ENCODE measurements at regions not wholly inside any gene's neighbourhood (a gene's known extent, or its start where the extent isn't known, plus 50 kb on each side); places are given as distances from the start of the nearest gene placed in this dataset.

DNA sequence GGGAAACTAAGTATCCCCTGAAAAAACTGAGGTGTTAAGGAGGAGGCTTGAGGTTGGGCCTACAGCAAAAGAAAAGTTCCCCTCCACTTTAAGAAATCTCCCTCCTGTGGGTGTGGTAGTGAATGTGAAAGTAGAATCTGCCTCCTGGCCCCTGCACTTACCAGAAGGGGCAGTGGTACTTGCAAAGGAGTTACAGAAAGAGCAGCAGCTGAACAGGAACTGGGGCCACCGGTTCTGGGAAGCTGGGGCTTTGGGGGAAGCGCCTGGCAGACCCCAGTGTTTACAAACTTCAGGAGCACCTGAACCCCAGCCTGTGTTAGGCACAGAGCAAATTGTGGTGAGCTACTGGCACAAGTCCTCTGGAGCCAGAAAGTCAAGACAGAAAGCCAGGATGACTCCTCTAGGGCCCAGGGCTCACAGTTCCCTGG, 250.2 kb upstream of the FGGY start:
- intact Hi-C loops (cut with micrococcal nuclease), result no loop called here
- H3K27ac Mint-ChIP-seq, result peak overlapping the region; percentile 37
- no peak overlapping the region for H3K4me3 Mint-ChIP-seq
- no peaks in the 10 kb centered on the region for H3K36me3 Mint-ChIP-seq (ENCODE audit: low read depth)
- peaks cover 6% of the 10 kb centered on the region for H3K27me3 Mint-ChIP-seq
- no peaks in the 10 kb centered on the region for H3K9me3 Mint-ChIP-seq
- H3K4me1 Mint-ChIP-seq (ENCODE audit: low read depth), result peaks cover 38% of the 10 kb centered on the region

DNA sequence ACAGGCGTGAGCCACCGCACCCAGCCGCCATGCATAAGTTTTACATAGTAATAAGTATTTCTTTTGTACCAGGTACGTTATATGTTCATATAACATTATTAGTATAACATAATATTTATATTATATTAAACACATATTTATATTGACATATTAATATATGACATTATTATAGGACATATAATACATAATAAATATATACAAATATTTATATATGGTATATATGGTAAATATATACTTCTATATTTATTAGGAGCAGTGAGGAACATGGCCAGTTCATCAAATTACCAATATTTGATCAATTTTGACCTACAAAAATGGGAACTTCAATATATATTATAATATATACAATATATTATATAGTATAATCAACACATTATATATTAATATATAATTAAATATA, 245.9 kb upstream of the FGGY start:
- no peaks in the 10 kb centered on the region for H3K36me3 Mint-ChIP-seq (ENCODE audit: low read depth)
- H3K27ac Mint-ChIP-seq, result no peak overlapping the region
- H3K4me1 Mint-ChIP-seq (ENCODE audit: low read depth), result peaks cover 11% of the 10 kb centered on the region
- H3K4me3 Mint-ChIP-seq, result no peak overlapping the region
- H3K27me3 Mint-ChIP-seq, result peaks cover 6% of the 10 kb centered on the region
- intact Hi-C loops (cut with micrococcal nuclease), result no loop called here
- no peaks in the 10 kb centered on the region for H3K9me3 Mint-ChIP-seq

GRCh38 chr1:59052166-59052590, 244.7 kb upstream of the FGGY start:
- H3K4me1 Mint-ChIP-seq (ENCODE audit: low read depth), result peaks cover 7% of the 10 kb centered on the region
- H3K27me3 Mint-ChIP-seq, result peaks cover 8% of the 10 kb centered on the region
- intact Hi-C loops (cut with micrococcal nuclease), result no loop called here
- no peaks in the 10 kb centered on the region for H3K9me3 Mint-ChIP-seq
- H3K4me3 Mint-ChIP-seq, result no peak overlapping the region
- H3K36me3 Mint-ChIP-seq (ENCODE audit: low read depth), result no peaks in the 10 kb centered on the region
- no peak overlapping the region for H3K27ac Mint-ChIP-seq

DNA sequence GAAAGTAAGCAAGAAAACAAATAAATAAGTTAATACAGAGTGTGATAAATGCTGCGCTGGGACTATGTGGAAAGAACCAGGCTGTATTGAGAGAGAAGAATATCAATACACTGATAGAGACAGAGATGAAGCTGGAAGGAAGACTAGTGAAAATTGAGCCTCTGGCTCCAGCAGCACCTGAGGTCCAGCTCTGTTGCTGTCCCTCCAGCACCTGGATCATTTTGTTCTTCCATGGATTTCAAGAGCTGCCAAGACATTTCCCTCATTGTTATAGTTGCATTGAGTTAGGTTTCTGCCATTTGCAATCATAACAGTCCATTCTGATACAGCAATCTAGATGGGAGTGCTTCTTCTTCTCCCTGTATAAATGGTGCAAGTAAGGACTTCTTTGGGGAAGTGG, 242.7 kb upstream of the FGGY start:
- no peak overlapping the region for H3K27ac Mint-ChIP-seq
- H3K27me3 Mint-ChIP-seq, result peaks cover 6% of the 10 kb centered on the region
- no peak overlapping the region for H3K4me3 Mint-ChIP-seq
- intact Hi-C loops (cut with micrococcal nuclease), result no loop called here
- H3K9me3 Mint-ChIP-seq, result no peaks in the 10 kb centered on the region
- H3K4me1 Mint-ChIP-seq (ENCODE audit: low read depth), result peaks cover 10% of the 10 kb centered on the region
- H3K36me3 Mint-ChIP-seq (ENCODE audit: low read depth), result no peaks in the 10 kb centered on the region

DNA sequence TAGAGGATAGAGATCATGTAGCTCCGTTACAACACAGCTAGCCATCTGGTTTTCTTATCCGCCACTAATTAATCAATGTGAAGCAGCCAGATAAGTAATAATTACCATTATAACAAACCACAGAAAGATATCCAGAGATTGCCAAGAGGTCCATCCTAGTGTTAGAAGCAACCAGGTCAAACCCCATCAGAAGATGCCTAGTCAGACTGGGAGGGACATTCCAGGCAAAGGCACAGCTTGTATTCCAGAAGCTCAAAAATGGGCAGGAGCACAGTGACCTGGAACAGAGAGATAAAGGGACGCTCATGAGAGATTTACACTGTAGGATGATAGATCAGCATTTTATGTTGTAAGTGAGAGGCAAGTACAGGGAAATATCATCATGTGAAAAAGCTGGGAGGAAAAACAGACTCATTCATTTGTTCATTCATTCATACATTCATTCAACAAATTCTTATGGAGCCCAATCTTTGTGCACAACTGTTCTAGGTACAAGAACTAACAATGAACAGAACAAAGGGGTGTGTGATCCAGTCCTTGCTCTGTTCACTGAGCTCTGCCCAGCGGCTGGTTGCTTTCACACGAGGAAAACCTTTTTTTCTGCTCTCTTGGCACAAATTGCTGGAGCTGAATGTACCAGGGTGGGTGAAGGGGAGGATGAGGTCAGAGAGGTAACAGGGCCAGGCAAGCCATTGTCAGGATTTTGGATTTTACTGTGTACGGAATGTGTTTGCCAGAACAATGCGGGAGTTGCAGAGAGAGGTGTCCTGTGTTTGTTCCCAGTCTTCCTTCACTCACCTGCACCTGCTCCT, 240.8 kb upstream of the FGGY start:
- intact Hi-C loops (cut with micrococcal nuclease), result no loop called here

DNA sequence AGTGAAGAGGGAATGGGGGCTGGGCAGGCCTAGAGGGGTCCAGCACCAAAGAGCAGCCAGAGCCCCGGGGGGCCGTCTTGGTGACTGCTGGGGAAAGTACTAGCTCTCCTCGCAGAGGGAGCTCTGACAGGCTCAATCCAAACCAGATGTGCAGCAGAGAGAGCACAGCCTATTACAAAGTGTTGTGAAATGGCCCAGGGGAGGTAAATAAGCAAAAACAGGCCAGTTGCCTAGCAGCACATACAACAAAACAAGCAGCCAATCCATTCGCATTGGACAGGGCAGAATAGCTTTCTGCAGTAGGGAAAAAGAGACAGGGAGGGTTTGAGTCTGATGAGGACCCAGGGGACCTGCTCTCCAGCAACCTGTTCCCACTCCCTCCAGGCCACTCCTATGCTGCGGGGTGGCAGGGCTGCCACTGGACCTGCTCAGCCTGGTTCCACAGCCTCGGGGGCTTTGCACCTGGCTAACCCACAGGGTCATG, 239.6 kb upstream of the FGGY start:
- H3K9me3 Mint-ChIP-seq, result no peaks in the 10 kb centered on the region
- no peaks in the 10 kb centered on the region for H3K36me3 Mint-ChIP-seq (ENCODE audit: low read depth)
- H3K4me3 Mint-ChIP-seq, result no peak overlapping the region
- peaks cover 4% of the 10 kb centered on the region for H3K27me3 Mint-ChIP-seq
- H3K4me1 Mint-ChIP-seq (ENCODE audit: low read depth), result peaks cover 17% of the 10 kb centered on the region
- peak overlapping the region; percentile 1 for H3K27ac Mint-ChIP-seq
- intact Hi-C loops (cut with micrococcal nuclease), result no loop called here

More for the DNA sequence above, 240.8 kb upstream of the FGGY start:
- H3K9me3 Mint-ChIP-seq, result no peaks in the 10 kb centered on the region
- no peak overlapping the region for H3K4me3 Mint-ChIP-seq
- peaks cover 4% of the 10 kb centered on the region for H3K27me3 Mint-ChIP-seq
- peaks cover 10% of the 10 kb centered on the region for H3K4me1 Mint-ChIP-seq (ENCODE audit: low read depth)
- H3K27ac Mint-ChIP-seq, result no peak overlapping the region
- no peaks in the 10 kb centered on the region for H3K36me3 Mint-ChIP-seq (ENCODE audit: low read depth)

DNA sequence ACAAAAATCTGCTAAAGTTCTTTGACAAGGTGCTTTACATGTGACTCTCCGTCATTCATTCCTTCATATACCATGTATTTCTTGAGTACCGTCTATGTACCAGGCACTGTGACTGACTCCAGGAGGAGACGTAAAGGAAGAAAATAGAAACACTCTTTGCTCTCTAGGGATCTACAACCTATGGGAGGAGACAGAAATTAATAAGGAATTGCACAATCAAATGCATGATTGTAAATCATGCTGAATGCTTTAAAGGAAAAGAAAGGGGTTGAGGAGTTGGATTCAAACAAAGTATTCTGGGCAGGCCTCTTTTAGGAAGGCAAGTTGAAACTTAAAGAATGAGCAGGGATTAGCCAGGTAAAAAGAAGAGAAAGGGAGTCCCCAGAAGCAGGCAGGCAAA, 239.1 kb upstream of the FGGY start:
- no peak overlapping the region for H3K4me3 Mint-ChIP-seq
- peaks cover 17% of the 10 kb centered on the region for H3K4me1 Mint-ChIP-seq (ENCODE audit: low read depth)
- H3K9me3 Mint-ChIP-seq, result no peaks in the 10 kb centered on the region
- intact Hi-C loops (cut with micrococcal nuclease), result no loop called here
- H3K27ac Mint-ChIP-seq, result peak overlapping the region; percentile 1
- no peaks in the 10 kb centered on the region for H3K36me3 Mint-ChIP-seq (ENCODE audit: low read depth)
- peaks cover 4% of the 10 kb centered on the region for H3K27me3 Mint-ChIP-seq

- peaks cover 23% of the 10 kb centered on the region for H3K4me1 Mint-ChIP-seq (ENCODE audit: low read depth)
- H3K27ac Mint-ChIP-seq, result no peak overlapping the region
- H3K36me3 Mint-ChIP-seq (ENCODE audit: low read depth), result no peaks in the 10 kb centered on the region
- no peaks in the 10 kb centered on the region for H3K9me3 Mint-ChIP-seq
- no peak overlapping the region for H3K4me3 Mint-ChIP-seq
- H3K27me3 Mint-ChIP-seq, result peaks cover 4% of the 10 kb centered on the region
- intact Hi-C loops (cut with micrococcal nuclease), result no loop called here
These were observed 238.0 kb upstream of the FGGY start for GRCh38 chr1:59058665-59059439.

DNA sequence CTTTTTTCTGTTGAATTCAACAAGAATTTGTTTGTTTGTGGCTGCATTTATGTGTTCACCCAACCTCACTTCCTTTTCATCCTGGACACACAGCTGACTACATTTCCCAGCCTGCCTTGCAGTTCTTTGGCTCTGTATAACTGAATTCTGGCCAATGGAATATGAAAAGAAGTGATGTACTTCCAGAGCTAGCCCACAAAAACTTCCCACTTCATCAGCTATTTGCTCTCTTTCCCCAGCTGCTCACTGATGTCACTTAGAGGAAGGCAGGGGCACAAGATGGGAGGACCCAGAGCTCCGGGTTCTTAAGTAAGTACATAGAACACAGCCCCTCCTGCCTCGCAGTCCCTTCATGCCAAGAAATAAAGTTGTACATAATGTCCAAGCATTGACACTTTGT, 235.0 kb upstream of the FGGY start:
- H3K27me3 Mint-ChIP-seq, result peaks cover 4% of the 10 kb centered on the region
- H3K4me3 Mint-ChIP-seq, result peak overlapping the region; percentile 30
- H3K27ac Mint-ChIP-seq, result peak overlapping the region; percentile 32
- H3K9me3 Mint-ChIP-seq, result no peaks in the 10 kb centered on the region
- no peaks in the 10 kb centered on the region for H3K36me3 Mint-ChIP-seq (ENCODE audit: low read depth)
- peaks cover 23% of the 10 kb centered on the region for H3K4me1 Mint-ChIP-seq (ENCODE audit: low read depth)
- intact Hi-C loops (cut with micrococcal nuclease), result no loop called here

- H3K4me1 Mint-ChIP-seq (ENCODE audit: low read depth), result peaks cover 17% of the 10 kb centered on the region
- intact Hi-C loops (cut with micrococcal nuclease), result no loop called here
- H3K9me3 Mint-ChIP-seq, result no peaks in the 10 kb centered on the region
- no peaks in the 10 kb centered on the region for H3K36me3 Mint-ChIP-seq (ENCODE audit: low read depth)
- no peak overlapping the region for H3K4me3 Mint-ChIP-seq
- H3K27me3 Mint-ChIP-seq, result peaks cover 2% of the 10 kb centered on the region
- H3K27ac Mint-ChIP-seq, result no peak overlapping the region
These were observed 234.2 kb upstream of the FGGY start for GRCh38 chr1:59062743-59063142.

DNA sequence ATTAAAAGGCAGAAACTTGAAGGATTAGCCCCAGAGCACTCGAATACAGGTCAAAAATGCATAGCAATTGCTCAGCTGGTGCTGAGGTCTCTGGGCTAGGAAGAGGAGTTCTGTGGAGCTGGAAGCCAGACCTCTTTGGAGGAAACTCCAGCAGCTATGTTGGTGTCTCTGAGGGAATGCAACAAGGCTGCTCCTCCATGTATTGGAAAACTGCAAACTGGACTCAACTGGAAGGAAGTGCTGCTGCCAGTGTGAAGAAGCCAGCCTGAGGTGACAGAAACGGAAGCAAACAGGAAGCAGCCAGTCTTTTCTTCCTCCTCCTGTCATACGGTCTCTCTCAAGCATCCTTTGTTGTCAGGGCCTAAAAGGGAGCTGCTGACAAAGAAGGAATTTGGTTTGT, 233.4 kb upstream of the FGGY start:
- intact Hi-C loops (cut with micrococcal nuclease), result no loop called here
- Mint-ChIP-seq H3K9me3 (no peaks in the 10 kb centered on the region), H3K4me3 (no peak overlapping the region), H3K4me1 (ENCODE audit: low read depth) (peaks cover 13% of the 10 kb centered on the region), H3K27ac (no peak overlapping the region), H3K36me3 (ENCODE audit: low read depth) (no peaks in the 10 kb centered on the region), H3K27me3 (no peaks in the 10 kb centered on the region)

DNA sequence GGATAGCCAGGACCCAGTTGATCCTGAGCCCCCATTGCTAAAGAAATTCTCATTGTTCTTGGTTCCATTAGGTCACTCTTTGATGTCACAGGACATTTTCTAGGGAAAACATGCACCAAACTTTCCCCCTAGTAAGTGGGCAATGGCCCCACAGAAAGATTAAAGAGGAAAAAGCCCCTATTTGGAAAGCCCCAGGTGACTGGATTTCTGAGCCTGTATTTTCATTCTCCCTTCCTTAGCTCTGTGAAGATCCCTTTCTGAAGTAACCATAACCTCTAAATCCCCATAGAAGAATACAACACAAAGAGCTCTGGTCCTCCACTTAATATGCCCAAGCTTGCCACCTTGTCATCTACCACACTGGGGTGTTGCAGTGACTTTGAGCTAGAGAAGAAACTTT, 232.3 kb upstream of the FGGY start:
- Mint-ChIP-seq H3K27me3 (no peaks in the 10 kb centered on the region), H3K4me1 (ENCODE audit: low read depth) (peaks cover 13% of the 10 kb centered on the region), H3K4me3 (no peak overlapping the region), H3K36me3 (ENCODE audit: low read depth) (no peaks in the 10 kb centered on the region), H3K9me3 (no peaks in the 10 kb centered on the region), H3K27ac (no peak overlapping the region)
- intact Hi-C loops (cut with micrococcal nuclease), result no loop called here

DNA sequence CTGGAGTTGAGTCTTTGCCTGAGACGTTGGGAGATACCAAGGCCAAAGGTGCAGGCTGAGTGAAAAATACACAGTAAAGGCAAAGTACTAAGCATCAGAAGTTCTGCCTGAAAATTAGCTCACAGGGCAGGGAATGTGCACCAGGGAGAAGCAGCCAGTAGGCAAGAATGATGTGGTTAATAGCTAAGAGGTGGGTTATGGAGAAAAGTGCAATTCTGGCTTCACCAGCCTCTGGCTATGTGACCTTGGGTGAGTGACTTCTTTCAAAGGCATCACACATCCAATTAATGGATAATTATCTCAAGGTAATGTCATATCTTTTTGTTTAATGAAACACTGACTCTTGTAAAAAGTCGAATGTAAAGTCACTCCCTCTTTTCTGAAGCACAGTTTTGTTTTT, 230.7 kb upstream of the FGGY start:
- intact Hi-C loops (cut with micrococcal nuclease), result no loop called here
- peaks cover 20% of the 10 kb centered on the region for H3K4me1 Mint-ChIP-seq (ENCODE audit: low read depth)
- no peaks in the 10 kb centered on the region for H3K9me3 Mint-ChIP-seq
- H3K27me3 Mint-ChIP-seq, result no peaks in the 10 kb centered on the region
- H3K4me3 Mint-ChIP-seq, result no peak overlapping the region
- no peak overlapping the region for H3K27ac Mint-ChIP-seq
- H3K36me3 Mint-ChIP-seq (ENCODE audit: low read depth), result no peaks in the 10 kb centered on the region

DNA sequence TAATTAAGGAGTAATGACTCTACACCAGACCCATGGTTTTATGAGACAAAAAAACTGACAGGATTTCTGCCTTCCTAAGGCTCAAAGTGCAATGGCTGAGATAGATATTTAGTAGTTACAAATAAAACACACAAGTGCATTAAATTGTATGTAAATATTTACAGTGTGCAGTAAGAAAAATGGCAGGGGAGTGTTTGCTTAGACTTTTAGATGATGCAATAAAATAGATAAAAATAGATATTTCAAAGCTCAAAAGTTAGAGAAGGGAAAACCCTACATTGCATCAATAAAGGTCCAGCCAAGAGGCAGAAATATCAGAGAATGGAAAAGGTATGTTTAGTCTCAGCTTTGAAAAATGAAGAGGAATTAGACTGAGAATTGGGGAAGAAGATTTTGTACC, 226.3 kb upstream of the FGGY start:
- Mint-ChIP-seq H3K27ac (peak overlapping the region; percentile 70), H3K4me3 (no peak overlapping the region), H3K9me3 (no peaks in the 10 kb centered on the region), H3K4me1 (ENCODE audit: low read depth) (peaks cover 24% of the 10 kb centered on the region), H3K36me3 (ENCODE audit: low read depth) (no peaks in the 10 kb centered on the region), H3K27me3 (no peaks in the 10 kb centered on the region)
- intact Hi-C loops (cut with micrococcal nuclease), result no loop called here

Data from dendritic cell treated with granulocyte-macrophage colony-stimulating factor and Interleukin-4, amounts not matched to agents 40 ng/mL and 50 ng/mL, for 4 days (primary cell).